ENCODE measurements at regions not wholly inside any gene's neighbourhood (a gene's known extent, or its start where the extent isn't known, plus 50 kb on each side); places are given as distances from the start of the nearest gene placed in this dataset.

GRCh38 chr2:122886479-122887145, 1131.2 kb downstream of the TSN start:
- DNase-seq = no peak

GRCh38 chr2:122899614-122900013, 1125.5 kb upstream of the CNTNAP5 start:
- no peak for DNase-seq

GRCh38 chr2:122905431-122905830, 1119.7 kb upstream of the CNTNAP5 start:
- no peak for DNase-seq

GRCh38 chr2:122908159-122908558, 1116.9 kb upstream of the CNTNAP5 start:
- no peak for DNase-seq

- no peak for DNase-seq
Observed at GRCh38 chr2:122927197-122927596, 1097.9 kb upstream of the CNTNAP5 start.

GRCh38 chr2:122927710-122928557, 1097.2 kb upstream of the CNTNAP5 start:
- no peak for DNase-seq

- no peak for DNase-seq
Observed at GRCh38 chr2:122929347-122929746, 1095.7 kb upstream of the CNTNAP5 start.

- no peak for DNase-seq
Observed at GRCh38 chr2:122935506-122935905, 1089.6 kb upstream of the CNTNAP5 start.

GRCh38 chr2:122939796-122940195, 1085.3 kb upstream of the CNTNAP5 start:
- DNase-seq = no peak

- DNase-seq = no peak
Observed at GRCh38 chr2:122949523-122949922, 1075.6 kb upstream of the CNTNAP5 start.

GRCh38 chr2:122955776-122956175, 1069.3 kb upstream of the CNTNAP5 start:
- peak; percentile 63 for DNase-seq

- DNase-seq = peak; percentile 54
Observed at GRCh38 chr2:122960759-122961641, 1064.1 kb upstream of the CNTNAP5 start.

- no peak for DNase-seq
Observed at GRCh38 chr2:122966461-122966860, 1058.6 kb upstream of the CNTNAP5 start.

- DNase-seq = no peak
Observed at GRCh38 chr2:122977580-122977979, 1047.5 kb upstream of the CNTNAP5 start.

GRCh38 chr2:122980671-122981070, 1044.4 kb upstream of the CNTNAP5 start:
- peak; percentile 78 for DNase-seq

GRCh38 chr2:122982936-122983335, 1042.2 kb upstream of the CNTNAP5 start:
- DNase-seq = no peak

- no peak for DNase-seq
Observed at GRCh38 chr2:122988395-122989221, 1036.5 kb upstream of the CNTNAP5 start.

- DNase-seq = no peak
Observed at GRCh38 chr2:122993592-122993991, 1031.5 kb upstream of the CNTNAP5 start.

GRCh38 chr2:122999258-122999657, 1025.8 kb upstream of the CNTNAP5 start:
- DNase-seq = no peak

GRCh38 chr2:122999821-123000220, 1025.3 kb upstream of the CNTNAP5 start:
- no peak for DNase-seq

GRCh38 chr2:123002660-123003248, 1022.3 kb upstream of the CNTNAP5 start:
- DNase-seq = no peak

- no peak for DNase-seq
Observed at GRCh38 chr2:123015186-123015585, 1009.9 kb upstream of the CNTNAP5 start.

Measured in hindlimb muscle (tissue), 1 donor.